GM21529 (cell line): ENCODE measurements at regions not wholly inside any gene's neighbourhood (a gene's known extent, or its start where the extent isn't known, plus 50 kb on each side); places are given as distances from the start of the nearest gene placed in this dataset.

ENCODE experiments used
- ATAC-seq: cut with Tn5 transposase; IDR thresholded peaks from one replicate; pipeline ENCODE4 v1.9.1; 2021; ENCODE audit not compliant: unreplicated experiment

GRCh38 chr16:80366023-80366422, 174.8 kb upstream of the DYNLRB2 start:
- no peak for ATAC-seq

- no peak for ATAC-seq
Measured at GRCh38 chr16:80362816-80363215, 178.0 kb upstream of the DYNLRB2 start.

GRCh38 chr16:80356365-80356764, 184.4 kb upstream of the DYNLRB2 start:
- ATAC-seq = no peak

- no peak for ATAC-seq
Measured at GRCh38 chr16:80355335-80355734, 185.5 kb upstream of the DYNLRB2 start.

- ATAC-seq = no peak
Measured at GRCh38 chr16:80350061-80350460, 190.7 kb upstream of the DYNLRB2 start.

GRCh38 chr16:80347900-80348299, 192.9 kb upstream of the DYNLRB2 start:
- no peak for ATAC-seq

- ATAC-seq = no peak
Measured at GRCh38 chr16:80347002-80347401, 193.8 kb upstream of the DYNLRB2 start.

- ATAC-seq = peak; percentile 74
Measured at GRCh38 chr16:80346111-80346632, 194.6 kb upstream of the DYNLRB2 start.

GRCh38 chr16:80345701-80346100, 195.1 kb upstream of the DYNLRB2 start:
- no peak for ATAC-seq

GRCh38 chr16:80344570-80344969, 196.2 kb upstream of the DYNLRB2 start:
- ATAC-seq = no peak

- no peak for ATAC-seq
Measured at GRCh38 chr16:80341263-80341662, 199.5 kb upstream of the DYNLRB2 start.

GRCh38 chr16:80337786-80338185, 203.0 kb upstream of the DYNLRB2 start:
- ATAC-seq = no peak

GRCh38 chr16:80330803-80331202, 210.0 kb upstream of the DYNLRB2 start:
- ATAC-seq = no peak

- no peak for ATAC-seq
Measured at GRCh38 chr16:80330150-80330549, 210.6 kb upstream of the DYNLRB2 start.

GRCh38 chr16:80327740-80328139, 213.1 kb upstream of the DYNLRB2 start:
- ATAC-seq = no peak

GRCh38 chr16:80324371-80324770, 216.4 kb upstream of the DYNLRB2 start:
- ATAC-seq = no peak

- ATAC-seq = no peak
Measured at GRCh38 chr16:80323808-80324195, 217.0 kb upstream of the DYNLRB2 start.

- no peak for ATAC-seq
Measured at GRCh38 chr16:80323187-80323807, 217.5 kb upstream of the DYNLRB2 start.

- no peak for ATAC-seq
Measured at GRCh38 chr16:80319181-80319580, 221.6 kb upstream of the DYNLRB2 start.

- ATAC-seq = no peak
Measured at GRCh38 chr16:80318107-80318506, 222.7 kb upstream of the DYNLRB2 start.

- ATAC-seq = no peak
Measured at GRCh38 chr16:80317599-80318037, 223.2 kb upstream of the DYNLRB2 start.

GRCh38 chr16:80317116-80317515, 223.7 kb upstream of the DYNLRB2 start:
- ATAC-seq = no peak

- no peak for ATAC-seq
Measured at GRCh38 chr16:80314042-80314441, 226.8 kb upstream of the DYNLRB2 start.
